22Rv1 (cell line): ENCODE measurements at regions not wholly inside any gene's neighbourhood (a gene's known extent, or its start where the extent isn't known, plus 50 kb on each side); places are given as distances from the start of the nearest gene placed in this dataset.

ENCODE experiments used
- H3K27ac ChIP-seq: fragments of 450-650 bp; 2 replicates; pipeline ENCODE4 v1.5.1; 2017
- CTCF ChIP-seq: fragments of 450-650 bp; IDR thresholded peaks from 2 replicates; pipeline ENCODE4 v1.5.1; 2017; ENCODE audit warnings: mild to moderate bottlenecking
- ZFX ChIP-seq: fragments of 450-650 bp; IDR thresholded peaks from 2 replicates; pipeline ENCODE4 v1.6.1; 2017; ENCODE audit warnings: antibody characterized with exemption, borderline replicate concordance

GRCh38 chr3:82079335-82079890, 318.0 kb upstream of the GBE1 start:
- H3K27ac ChIP-seq: no peak overlapping the region
- TF ChIP-seq ZFX: no peak
- no peak for TF ChIP-seq CTCF

DNA sequence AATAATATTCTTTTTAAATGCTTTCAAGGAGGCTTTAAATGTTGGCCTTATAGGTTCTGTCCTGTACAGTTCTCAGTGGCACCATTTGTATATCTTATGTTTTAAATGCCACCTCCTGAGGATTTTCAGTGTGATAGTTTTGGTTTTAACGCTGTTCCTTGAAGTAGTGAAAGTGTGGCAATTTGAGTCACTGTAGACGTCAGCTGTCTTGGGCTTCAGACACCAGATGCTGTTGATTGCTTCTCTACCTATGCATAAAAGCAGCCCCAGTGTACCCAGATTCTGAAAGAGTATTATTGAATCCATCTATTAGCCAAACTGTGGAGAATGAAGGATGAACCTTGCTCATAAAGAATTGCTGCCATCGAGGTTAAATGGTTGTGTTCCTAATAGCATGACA, 316.8 kb upstream of the GBE1 start:
- TF ChIP-seq ZFX: no peak
- TF ChIP-seq CTCF: no peak
- no peak overlapping the region for H3K27ac ChIP-seq

GRCh38 chr3:82067420-82067819, 306.0 kb upstream of the GBE1 start:
- H3K27ac ChIP-seq: no peak overlapping the region
- TF ChIP-seq ZFX (no peak), CTCF (no peak)

DNA sequence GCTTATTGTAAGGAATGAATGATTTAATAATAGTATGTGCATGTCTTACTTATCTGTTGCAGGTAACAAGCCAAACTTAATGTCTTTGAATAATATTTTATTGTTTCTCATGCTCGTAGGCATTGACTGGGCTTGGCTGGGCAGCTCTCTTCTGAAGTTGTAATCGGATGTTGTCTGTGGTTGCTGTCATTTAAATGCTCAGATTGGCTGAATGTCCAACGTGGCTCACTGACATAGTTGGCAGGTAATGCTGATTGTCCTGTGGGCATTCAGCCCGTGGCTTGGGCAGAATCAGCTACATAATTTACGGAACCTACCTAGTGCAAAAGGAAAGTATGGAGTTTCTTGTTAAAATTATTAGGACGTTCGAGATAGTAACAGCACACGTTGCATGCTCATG, 297.4 kb upstream of the GBE1 start:
- no peak for TF ChIP-seq CTCF
- TF ChIP-seq ZFX: no peak
- H3K27ac ChIP-seq: no peak overlapping the region

DNA sequence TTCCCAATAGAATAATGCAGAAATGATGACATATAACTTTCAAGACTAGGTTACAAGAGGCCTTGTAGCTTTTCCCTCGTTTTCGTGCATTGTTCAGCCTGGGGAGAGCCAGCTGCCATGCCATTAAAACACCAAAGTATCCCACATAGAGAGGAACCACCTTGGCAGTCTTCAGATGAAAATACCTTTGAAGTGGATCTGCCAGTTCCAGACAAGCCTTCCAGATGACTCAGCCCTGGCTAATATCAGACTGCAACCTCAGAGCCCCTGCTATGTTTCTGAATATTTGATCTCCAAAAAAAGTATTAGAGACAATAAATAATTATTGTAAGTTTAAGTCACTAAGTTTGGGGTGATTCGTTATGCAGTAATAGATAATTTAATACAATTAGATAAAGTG, 294.3 kb upstream of the GBE1 start:
- peak overlapping the region; percentile 39 for H3K27ac ChIP-seq
- TF ChIP-seq ZFX (no peak), CTCF (no peak)

DNA sequence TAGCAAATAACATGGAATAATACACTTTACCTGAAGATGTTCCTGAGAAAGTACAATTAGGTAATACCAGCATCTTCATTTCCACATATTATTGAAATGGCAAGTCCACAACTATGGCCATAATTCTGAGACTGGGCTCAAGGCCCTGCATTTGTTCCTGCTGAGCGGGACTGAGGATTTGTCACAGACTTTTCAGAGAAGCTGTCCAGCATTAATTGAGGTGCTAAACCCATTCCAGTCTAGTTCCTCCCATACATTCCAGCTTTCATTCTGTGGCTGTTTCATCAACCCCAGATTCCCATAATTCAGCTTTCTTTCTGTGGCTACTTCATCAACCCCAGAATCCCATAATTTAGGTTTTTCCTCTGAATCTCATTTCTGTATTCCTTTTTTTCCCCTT, 293.4 kb upstream of the GBE1 start:
- TF ChIP-seq ZFX (no peak), CTCF (no peak)
- H3K27ac ChIP-seq: no peak overlapping the region

- no peak for TF ChIP-seq ZFX
- no peak for TF ChIP-seq CTCF
- H3K27ac ChIP-seq: no peak overlapping the region
Observed at GRCh38 chr3:82053236-82053635, 291.8 kb upstream of the GBE1 start.
